RPMI7951 (cell line): ENCODE measurements at regions not wholly inside any gene's neighbourhood (a gene's known extent, or its start where the extent isn't known, plus 50 kb on each side); places are given as distances from the start of the nearest gene placed in this dataset.

Experiments
- DNase-seq: peaks from one replicate; pipeline ENCODE4 v3.0.0-alpha.2; 2012; ENCODE audit warnings: low read depth

DNA sequence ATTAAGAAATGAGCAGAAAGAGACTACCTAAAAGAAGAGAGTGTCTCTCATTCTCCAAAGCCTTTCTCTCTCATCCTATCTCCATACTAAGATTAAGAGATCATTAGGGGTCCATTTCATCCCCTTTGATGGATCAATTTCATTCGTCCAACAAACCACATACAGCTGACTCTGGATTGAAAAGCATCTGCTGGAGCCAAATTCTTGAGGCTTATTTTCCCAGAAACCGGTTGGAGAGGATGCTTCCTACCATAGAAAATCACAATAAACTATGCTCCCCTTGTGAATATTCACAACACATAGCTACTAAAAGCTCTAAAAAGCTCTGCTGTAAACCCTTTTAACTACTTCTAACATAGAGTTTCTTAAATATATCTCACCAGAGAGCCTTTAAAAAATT is 755.0 kb upstream of the ZNF608 start:
- DNase-seq, result peak; percentile 2

- no peak for DNase-seq
These were observed 757.5 kb upstream of the ZNF608 start for GRCh38 chr5:125503946-125504345.

GRCh38 chr5:125505115-125505514 is 758.7 kb upstream of the ZNF608 start:
- no peak for DNase-seq

GRCh38 chr5:125506124-125506523 is 759.7 kb upstream of the ZNF608 start:
- DNase-seq, result no peak

- no peak for DNase-seq
These were observed 761.8 kb upstream of the ZNF608 start for GRCh38 chr5:125508225-125508624.

- DNase-seq, result no peak
These were observed 764.2 kb upstream of the ZNF608 start for GRCh38 chr5:125510651-125511050.

GRCh38 chr5:125517973-125518550 is 771.6 kb upstream of the ZNF608 start:
- DNase-seq, result no peak

- no peak for DNase-seq
These were observed 774.9 kb upstream of the ZNF608 start for GRCh38 chr5:125521289-125521688.

DNA sequence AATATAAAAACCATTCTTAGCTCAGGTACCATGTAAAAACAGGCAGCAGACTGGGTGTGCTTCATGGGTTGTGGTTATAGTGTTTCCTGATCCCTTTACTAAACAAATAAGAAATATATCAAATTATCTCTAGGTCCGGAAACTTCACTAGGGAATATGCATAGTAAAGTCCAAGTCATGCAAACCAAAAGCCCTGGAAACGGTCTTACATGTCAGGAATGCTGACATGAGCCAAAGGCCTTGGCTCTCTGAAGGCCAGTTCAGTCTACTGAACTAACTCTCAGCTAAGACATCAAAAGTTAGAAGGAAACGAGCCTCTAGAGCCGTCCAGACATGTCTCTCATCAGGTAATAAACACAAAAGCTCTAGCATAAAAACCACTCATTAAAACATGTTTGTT is 778.9 kb upstream of the ZNF608 start:
- no peak for DNase-seq

DNA sequence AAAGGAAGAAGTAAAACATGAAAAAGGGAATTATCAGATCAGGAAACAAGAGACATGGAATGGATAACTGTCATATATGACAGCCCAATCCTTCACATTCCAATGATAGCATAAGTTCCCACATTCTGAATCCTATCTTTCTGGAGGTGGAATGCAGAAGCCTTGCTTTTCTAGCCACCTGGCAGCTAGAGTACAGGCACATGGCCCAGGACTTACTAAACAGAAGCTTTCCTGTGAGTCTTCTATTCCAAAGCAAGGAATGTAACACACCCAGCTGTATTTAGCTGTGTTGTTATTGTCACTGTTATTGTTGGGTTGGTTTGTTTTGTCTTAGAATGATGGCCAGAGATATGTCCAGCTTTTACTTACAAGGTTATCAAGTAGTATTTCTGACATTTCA is 780.5 kb upstream of the ZNF608 start:
- DNase-seq, result no peak

DNA sequence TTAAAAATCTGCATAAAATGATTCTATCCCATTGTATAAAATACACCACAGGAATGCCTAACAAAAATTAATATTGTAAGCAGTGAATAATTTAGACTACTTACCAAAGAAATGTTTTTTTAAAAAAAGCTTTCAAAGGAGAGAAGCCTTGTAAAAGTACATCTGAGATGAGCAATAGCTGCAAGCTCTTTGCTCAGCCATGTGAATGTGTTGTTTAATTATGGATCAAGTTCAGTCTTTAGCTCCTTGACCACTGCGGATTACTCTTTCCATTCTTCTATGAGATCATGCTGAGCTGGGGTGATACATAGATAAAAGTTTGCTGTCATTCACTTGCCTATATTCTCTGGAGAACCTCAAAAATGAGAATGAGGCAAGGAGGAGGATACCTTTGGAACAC is 782.4 kb upstream of the ZNF608 start:
- DNase-seq, result no peak

DNA sequence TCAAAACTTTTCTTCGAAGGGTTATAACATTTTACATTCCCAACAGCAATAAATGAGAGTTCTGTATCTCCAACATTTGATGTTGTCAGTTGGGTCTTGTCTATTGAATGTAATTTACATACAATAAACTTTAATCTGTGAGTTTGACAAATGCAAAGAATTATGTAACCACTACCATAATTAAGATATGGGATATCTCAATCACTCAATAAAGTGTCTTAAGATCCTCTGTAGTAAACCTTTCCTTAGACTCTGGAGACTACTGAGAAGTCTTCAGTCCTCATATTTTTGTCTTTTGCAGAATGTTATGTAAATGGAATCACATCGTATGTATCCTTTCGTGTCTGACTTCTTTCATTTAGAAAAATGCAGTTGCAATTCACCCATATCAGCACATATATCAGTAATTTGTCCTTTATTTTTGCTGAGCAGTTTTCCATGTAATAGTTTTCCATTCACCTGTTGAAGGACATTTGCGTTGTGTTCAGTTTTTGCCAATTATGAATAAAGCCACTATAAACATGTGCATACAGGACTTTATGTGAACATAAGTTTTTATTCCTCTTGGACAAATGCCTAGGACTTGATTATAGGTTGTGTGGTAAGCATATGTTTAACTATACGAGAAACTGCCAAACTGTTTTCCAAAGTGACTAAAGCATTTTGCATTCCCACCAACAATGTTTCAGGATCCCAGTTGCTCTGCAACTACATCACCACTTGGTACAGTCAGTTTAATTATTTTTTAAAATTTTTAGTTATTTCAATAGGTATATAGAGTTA is 784.6 kb upstream of the ZNF608 start:
- no peak for DNase-seq

DNA sequence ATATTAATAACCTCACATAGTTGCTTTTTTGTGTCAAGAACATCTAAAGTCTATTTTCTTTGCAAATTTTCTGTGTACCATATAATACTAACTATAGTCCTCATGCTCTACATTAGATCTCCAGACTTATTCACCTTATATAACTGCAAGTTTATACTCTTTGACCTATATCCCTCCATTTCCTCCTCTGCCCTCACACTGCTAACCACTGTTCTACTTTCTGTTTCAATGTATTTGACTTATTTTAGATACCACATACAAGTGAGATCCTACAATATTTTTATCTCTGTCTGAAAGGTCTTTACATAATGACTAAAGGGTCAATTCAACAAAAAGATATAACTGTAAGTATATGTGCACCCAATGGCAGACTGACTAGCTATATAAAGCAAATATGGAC is 789.7 kb upstream of the ZNF608 start:
- DNase-seq, result no peak

GRCh38 chr5:125536582-125536981 is 790.1 kb upstream of the ZNF608 start:
- peak; percentile 74 for DNase-seq

- no peak for DNase-seq
These were observed 791.2 kb upstream of the ZNF608 start for GRCh38 chr5:125537661-125538060.

GRCh38 chr5:125538469-125538868 is 792.0 kb upstream of the ZNF608 start:
- DNase-seq, result no peak

DNA sequence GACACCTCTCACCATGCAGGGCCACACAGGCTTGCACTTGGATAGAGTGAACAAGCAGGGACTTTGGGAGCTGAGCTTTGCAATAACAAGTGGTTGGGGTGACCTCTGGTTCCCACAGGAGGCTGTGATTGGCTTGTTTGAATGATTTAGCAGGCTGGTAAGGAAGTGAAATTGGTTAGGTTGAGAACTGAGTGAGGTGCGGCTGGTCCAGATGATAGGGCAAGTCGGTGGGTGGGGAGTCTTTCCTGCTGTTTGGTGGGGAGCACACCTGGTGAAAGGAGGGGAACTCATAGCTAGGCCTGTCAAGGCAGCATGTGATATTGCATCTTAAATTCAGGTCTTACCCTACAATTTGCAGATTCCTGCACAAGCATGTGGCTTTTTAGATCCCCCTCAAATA is 794.6 kb upstream of the ZNF608 start:
- no peak for DNase-seq

- peak; percentile 57 for DNase-seq
These were observed 803.0 kb upstream of the ZNF608 start for GRCh38 chr5:125549322-125549911.

GRCh38 chr5:125550274-125550673 is 803.8 kb upstream of the ZNF608 start:
- DNase-seq, result peak; percentile 93

GRCh38 chr5:125551246-125551645 is 804.8 kb upstream of the ZNF608 start:
- DNase-seq, result no peak

DNA sequence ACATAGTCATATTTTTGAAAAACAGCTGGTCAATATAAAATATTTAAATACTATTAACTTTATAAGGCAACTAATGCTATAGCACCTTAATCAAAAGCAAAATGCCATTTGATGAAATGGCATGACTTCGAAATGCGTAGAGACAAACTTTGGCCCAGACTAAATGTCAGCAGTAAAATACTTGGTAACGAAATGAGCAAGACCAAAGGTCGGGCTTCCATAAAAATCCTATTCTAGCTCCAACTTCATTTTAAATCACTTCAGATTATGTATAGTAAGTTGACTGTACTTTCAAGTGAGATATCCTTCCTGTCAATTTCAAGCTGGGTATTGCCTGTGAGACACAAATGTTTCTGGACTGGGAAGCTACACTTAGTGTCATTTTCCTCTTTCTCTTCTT is 805.4 kb upstream of the ZNF608 start:
- no peak for DNase-seq

DNA sequence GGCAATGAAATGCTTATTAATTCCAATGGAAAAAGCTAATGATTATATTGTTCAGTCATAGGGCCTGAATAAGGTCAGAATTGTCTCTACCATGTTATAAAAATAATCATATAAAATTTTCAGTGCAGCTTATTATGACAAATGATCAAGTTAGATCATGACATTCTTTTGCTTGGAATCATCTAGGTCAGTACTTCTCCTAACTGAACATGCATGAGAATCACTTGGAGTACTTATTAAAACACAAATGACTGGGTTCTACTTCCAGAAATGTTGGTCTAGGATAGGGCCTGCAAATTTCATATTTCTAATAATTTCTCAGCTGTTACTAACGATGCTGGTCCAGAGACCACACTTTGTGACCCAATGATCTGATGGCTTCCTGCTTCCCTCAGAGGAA is 806.0 kb upstream of the ZNF608 start:
- DNase-seq, result no peak

- DNase-seq, result no peak
These were observed 807.9 kb upstream of the ZNF608 start for GRCh38 chr5:125554355-125554754.
